HFFc6 (cell line): ENCODE measurements at regions not wholly inside any gene's neighbourhood (a gene's known extent, or its start where the extent isn't known, plus 50 kb on each side); places are given as distances from the start of the nearest gene placed in this dataset.

Source experiments
- DNase-seq: peaks from one replicate; pipeline ENCODE4 v3.0.0-alpha.2; 2018
- H3K27ac Mint-ChIP-seq: 2 replicates; pipeline ENCODE4 v1.8.0; 2020; ENCODE audit warnings: mild to moderate bottlenecking, mixed read lengths
- H3K27me3 Mint-ChIP-seq: 2 replicates; pipeline ENCODE4 v1.8.0; 2021; ENCODE audit warnings: mild to moderate bottlenecking, moderate library complexity, mixed read lengths; ENCODE audit not compliant: insufficient read depth
- H3K36me3 Mint-ChIP-seq: 2 replicates; pipeline ENCODE4 v1.8.0; 2021; ENCODE audit warnings: low read depth, mixed read lengths
- H3K4me1 Mint-ChIP-seq: 2 replicates; pipeline ENCODE4 v1.8.0; 2020; ENCODE audit warnings: low read depth, mixed read lengths
- H3K4me3 Mint-ChIP-seq: 2 replicates; pipeline ENCODE4 v1.8.0; 2020; ENCODE audit warnings: mild to moderate bottlenecking, moderate library complexity, mixed read lengths
- H3K9me3 Mint-ChIP-seq: 2 replicates; pipeline ENCODE4 v1.8.0; 2020; ENCODE audit warnings: mild to moderate bottlenecking, mixed read lengths
- CTCF ChIP-seq: fragments of 200-600 bp; sonication (generic); IDR thresholded peaks from 2 replicates; pipeline ENCODE4 v1.5.0; 2021; ENCODE audit warnings: antibody characterized with exemption, mild to moderate bottlenecking

- peaks cover 6% of the 10 kb centered on the region; the same call in 1 of the 2 replicates for H3K4me1 Mint-ChIP-seq
- no peak overlapping the region for H3K27ac Mint-ChIP-seq
- H3K27me3 Mint-ChIP-seq = peaks cover 1% of the 10 kb centered on the region; the same call in 1 of the 2 replicates
- no peak for TF ChIP-seq CTCF
- no peak overlapping the region for H3K4me3 Mint-ChIP-seq
- DNase-seq = no peak
- H3K9me3 Mint-ChIP-seq = no peaks in the 10 kb centered on the region
- H3K36me3 Mint-ChIP-seq = no peaks in the 10 kb centered on the region
These were observed 155.0 kb downstream of the GJA1 start for GRCh38 chr6:121590438-121590837.

GRCh38 chr6:121590916-121591315 is 155.5 kb downstream of the GJA1 start:
- H3K4me3 Mint-ChIP-seq = no peak overlapping the region
- H3K36me3 Mint-ChIP-seq = no peaks in the 10 kb centered on the region
- peaks cover 6% of the 10 kb centered on the region; the same call in 1 of the 2 replicates for H3K4me1 Mint-ChIP-seq
- no peak for DNase-seq
- no peaks in the 10 kb centered on the region for H3K9me3 Mint-ChIP-seq
- peaks cover 1% of the 10 kb centered on the region; the same call in 1 of the 2 replicates for H3K27me3 Mint-ChIP-seq
- TF ChIP-seq CTCF = no peak
- no peak overlapping the region for H3K27ac Mint-ChIP-seq

DNA sequence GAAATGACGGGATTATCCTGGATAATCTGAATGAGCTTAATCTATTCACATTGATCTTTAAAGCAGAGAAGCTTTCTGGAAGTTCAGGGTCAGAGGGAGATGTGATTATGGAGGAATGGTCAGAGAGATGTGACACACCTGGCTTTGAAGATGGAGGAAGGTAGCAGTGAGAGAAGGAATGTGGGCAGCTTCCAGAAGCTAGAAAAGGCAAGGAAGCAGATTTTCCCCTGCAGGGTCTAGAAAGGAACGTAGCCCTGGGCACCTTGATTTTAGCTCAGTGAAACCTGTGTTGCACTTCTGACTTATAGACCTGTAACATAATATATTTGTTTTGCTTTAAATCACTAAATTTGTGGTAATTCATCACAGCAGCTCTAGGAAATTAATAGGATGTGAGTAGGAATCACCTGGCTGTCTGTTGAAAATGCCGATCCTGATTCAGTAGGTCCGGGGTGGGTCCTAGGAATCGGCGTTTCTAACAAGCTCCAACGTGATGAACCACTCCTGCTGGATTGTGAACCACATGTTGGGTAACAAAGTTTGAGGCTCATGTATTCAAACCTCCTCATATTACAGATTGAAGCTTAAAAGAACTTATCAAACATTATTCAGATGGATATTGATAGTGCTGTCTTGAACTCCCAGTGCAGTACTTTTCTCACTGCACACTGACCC is 157.0 kb downstream of the GJA1 start:
- TF ChIP-seq CTCF = no peak
- H3K9me3 Mint-ChIP-seq = no peaks in the 10 kb centered on the region
- DNase-seq = no peak
- H3K4me1 Mint-ChIP-seq = peaks cover 11% of the 10 kb centered on the region
- peaks cover 1% of the 10 kb centered on the region; the same call in 1 of the 2 replicates for H3K27me3 Mint-ChIP-seq
- no peak overlapping the region for H3K4me3 Mint-ChIP-seq
- no peaks in the 10 kb centered on the region for H3K36me3 Mint-ChIP-seq
- H3K27ac Mint-ChIP-seq = no peak overlapping the region

DNA sequence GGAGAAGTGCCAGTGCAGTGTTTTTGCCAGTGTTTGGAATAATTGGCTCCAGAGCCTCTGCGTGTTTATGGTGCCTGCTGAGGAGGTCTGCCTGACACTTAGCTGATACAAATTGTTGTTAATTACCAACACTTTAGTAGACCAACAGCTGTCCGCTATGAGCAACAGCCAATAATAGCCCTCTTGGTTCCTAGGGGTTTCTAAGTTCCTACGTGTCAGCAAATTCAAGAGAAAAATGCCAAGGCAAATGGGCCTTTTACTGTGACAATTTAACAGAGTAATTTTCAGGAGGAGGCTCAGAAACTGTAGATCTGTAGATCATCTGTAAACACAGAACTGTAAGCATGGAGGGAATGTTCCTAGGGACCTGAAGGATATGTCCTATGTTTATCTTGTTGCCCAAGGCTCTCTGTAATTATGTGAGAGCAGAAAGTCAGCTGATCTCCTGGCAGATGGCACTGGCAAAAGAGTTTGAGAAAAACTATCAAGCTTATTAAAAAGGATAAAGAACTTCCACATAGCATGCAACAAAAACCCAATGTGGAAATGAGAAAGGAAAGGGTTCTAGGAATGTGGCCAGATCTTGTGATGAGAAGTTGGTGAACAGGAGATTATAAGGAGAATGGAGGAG is 157.7 kb downstream of the GJA1 start:
- peaks cover 1% of the 10 kb centered on the region; the same call in 1 of the 2 replicates for H3K27me3 Mint-ChIP-seq
- no peak for TF ChIP-seq CTCF
- peaks cover 19% of the 10 kb centered on the region for H3K4me1 Mint-ChIP-seq
- H3K9me3 Mint-ChIP-seq = no peaks in the 10 kb centered on the region
- H3K36me3 Mint-ChIP-seq = no peaks in the 10 kb centered on the region
- H3K4me3 Mint-ChIP-seq = no peak overlapping the region
- DNase-seq = no peak
- no peak overlapping the region for H3K27ac Mint-ChIP-seq

GRCh38 chr6:121594053-121594452 is 158.6 kb downstream of the GJA1 start:
- Mint-ChIP-seq H3K4me3 (no peak overlapping the region), H3K27me3 (peaks cover 1% of the 10 kb centered on the region; the same call in 1 of the 2 replicates), H3K9me3 (no peaks in the 10 kb centered on the region), H3K4me1 (peaks cover 23% of the 10 kb centered on the region), H3K36me3 (no peaks in the 10 kb centered on the region), H3K27ac (no peak overlapping the region)
- DNase-seq = no peak
- TF ChIP-seq CTCF = no peak
